A204.1 (cell line): ENCODE measurements at regions not wholly inside any gene's neighbourhood (a gene's known extent, or its start where the extent isn't known, plus 50 kb on each side); places are given as distances from the start of the nearest gene placed in this dataset.
"Not testable (repeated sequence)": the region's sequence is repeated elsewhere in the genome, so short reads cannot be mapped to it uniquely, and the experiment has no call there.

Source experiments
- FAIRE-seq: peaks from 2 replicates; lab custom pipeline; 2012; peaks lifted over from hg19 to GRCh38; lab: Jason Lieb, UNC

DNA sequence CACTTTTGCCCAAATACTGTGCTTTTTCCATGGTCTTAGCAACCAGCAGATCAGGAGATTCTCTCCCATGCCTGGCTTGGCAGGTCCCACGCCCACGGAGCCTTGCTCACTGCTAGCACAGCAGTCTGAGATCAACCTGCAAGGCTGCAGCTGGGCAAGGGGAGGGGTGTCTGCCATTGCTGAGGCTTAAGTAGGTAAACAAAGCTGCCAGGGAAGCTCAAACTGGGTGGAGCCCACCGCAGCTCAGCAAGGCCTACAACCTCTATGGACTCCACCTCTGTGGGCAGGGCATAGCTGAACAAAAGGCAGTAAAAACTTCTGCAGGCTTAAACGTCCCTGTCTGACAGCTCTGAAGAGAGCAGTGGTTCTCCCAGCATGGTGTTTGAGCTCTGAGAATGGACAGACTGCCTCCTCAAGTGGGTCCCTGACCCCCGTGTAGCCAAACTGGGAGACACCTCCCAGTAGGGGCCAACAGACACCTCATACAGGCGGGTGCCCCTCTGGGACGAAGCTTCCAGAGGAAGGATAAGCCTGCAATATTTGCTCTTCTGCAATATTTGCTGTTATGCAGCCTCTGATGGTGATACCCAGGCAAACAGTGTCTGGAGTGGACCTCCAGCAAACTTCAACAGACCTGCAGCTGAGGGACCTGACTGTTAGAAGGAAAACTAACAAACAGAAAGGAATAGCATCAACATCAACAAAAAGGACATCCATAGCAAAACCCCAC lies 132.8 kb upstream of the STARD13 start:
- not testable (repeated sequence) for FAIRE-seq

DNA sequence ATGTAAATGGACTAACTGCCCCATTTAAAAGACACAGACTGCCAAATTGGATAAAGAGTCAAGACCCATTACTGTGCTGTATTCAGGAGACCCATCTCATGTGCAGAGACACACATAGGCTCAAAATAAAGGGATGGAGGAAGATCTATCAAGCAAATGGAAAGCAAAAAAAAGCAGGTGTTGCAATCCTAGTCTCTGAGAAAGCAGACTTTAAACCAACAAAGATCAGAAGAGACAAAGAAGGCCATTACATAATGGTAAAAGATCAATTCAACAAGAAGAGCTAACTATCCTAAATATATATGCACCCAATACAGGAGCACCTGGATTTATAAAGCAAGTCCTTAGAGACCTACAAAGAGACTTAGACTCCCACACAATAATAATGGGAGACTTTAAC lies 134.6 kb upstream of the STARD13 start:
- FAIRE-seq = not testable (repeated sequence)

DNA sequence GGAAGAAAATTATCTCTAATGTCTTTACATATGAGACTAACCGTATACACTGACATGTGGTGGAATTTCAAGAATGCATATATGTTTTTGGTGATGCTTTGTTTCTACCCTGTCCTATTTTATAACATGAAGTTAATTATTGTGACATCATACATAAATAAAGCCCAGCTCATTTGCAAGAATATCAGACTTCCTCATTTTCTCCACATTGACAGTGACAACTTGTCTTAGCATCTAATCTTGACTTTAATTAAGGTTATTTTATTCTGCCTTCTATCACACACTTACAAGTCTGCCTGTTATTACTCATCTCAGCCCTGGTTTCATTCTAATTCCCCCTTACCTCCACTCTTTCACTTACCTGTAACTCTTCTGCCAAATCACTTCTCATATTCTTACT lies 140.6 kb upstream of the STARD13 start:
- FAIRE-seq = no peak

DNA sequence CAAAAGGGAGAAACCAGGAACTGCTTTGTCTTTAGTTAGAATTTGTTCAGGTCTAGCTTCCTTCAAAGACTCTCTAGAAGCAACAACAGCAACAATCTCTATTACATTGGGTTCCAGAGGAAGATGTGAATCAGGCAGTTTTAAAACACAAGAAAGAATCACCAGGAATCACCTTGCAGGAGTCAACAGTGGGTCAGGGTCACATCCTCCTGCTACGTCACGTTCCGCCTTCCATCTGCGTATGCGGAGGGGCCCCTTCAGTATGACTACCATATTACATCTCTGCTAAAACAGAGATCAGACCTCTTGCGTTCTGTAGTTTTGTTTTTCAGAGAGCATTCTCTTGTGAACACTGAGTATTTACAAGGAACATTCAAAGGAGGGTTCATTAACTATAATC lies 147.8 kb upstream of the STARD13 start:
- FAIRE-seq = no peak

DNA sequence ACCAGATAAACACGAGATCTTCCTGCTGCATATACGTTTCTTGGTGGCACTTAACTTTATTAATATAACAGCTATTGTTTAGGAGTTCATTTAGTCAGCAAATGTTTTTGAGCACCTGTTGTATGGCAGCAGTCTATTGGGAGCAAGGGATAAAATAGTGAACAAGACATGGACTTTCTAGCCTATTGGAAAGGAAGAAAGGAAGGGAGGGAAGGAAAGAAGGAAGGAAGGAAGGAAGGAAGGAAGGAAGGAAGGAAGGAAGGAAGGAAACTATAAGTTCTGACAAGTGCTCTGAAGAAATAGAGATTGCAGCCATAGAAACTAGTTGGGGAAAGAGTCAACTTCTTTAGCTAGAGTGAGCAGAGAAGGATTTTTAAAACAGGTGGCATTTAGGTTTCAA lies 149.1 kb upstream of the STARD13 start:
- no peak for FAIRE-seq

DNA sequence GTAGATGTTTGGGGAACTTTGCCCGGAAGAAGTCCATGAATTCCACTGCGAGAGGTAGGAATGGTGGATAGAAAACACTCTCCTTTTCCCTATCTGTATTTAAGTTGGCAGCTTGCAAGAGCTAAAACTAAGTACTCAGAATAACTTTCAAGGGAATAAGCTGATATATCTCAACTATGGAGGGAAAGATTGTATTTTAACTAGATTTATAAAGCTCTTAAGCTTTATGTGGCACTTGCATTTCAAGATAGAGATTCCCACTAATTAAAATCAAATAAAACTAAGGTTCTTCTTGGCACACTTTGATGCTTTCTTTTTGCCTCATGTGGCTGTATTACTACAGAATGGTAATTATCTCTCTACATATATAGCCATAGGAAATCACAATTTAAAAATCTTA lies 149.7 kb upstream of the STARD13 start:
- no peak for FAIRE-seq

DNA sequence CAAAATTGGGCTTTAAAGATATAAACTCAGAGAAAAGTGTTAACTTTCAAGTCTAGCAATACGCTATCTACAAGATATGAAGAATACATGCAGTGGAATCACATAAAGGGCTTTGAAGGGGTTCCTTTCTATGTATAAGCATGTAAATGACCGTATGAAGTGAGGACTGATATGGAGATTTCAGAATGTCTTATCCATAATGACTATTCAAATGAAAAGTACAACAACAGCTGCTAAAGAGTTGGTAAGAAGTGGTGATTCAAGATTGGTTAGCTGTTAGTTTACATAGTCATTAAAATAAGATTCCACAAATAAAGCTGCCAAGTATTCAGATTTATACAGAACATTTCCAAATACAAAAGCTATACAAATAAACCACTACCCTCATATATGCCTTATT lies 153.4 kb upstream of the STARD13 start:
- no peak for FAIRE-seq

DNA sequence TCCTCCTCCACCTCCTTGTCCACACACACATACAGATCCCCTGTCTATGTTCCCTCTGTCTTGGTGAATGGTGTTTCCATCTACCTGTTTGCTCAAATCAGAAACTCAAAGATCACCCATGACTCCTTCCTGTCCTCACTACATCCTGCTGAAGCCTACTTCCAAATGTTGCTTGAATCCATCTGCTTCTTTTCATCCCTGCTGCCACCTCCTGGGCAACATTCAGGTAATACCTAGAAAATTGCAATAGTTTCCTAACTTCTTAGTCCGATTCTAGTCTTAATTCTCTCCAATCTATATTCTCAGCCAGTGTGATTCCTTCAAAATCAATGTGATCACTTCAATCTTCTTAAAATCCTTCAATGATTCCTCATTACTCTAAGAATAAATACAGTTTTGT lies 155.5 kb upstream of the STARD13 start:
- FAIRE-seq = no peak

DNA sequence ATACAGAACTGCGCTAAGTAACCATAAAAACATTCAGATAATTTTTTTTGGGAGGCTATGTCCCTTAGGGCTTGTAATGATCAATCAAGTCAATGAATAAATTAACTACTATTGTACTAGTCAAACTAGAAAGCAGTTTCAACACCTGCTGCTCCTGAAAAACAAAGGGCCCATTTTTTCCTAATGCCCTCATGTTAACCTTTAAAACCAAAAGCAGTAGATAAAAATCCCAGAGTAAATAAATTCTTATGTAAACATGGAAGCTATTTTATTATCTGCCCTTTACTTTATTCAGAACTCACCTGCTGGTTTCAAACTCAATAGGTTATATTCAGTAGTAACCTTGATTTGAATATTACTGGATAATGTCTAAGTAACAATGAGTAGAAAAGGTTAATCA lies 159.5 kb upstream of the STARD13 start:
- FAIRE-seq = no peak

DNA sequence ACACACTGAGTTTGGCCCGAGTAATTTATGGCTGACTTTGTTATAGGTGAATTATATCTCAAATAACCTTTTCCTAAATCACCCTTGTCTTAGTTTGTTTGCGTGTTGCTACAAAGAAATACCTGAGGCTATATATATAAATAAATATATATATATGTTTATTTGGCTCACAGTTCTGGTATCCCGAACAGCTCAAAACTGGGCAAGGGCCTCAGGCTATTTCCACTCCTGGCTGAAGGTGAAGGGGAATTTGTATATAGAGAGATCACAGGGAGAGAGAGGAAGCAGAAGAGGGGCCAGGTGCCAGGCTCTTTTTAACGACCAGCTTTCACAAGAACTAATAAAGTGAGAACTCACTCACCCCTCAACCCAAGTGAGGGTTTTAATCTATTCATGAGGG lies 159.9 kb upstream of the STARD13 start:
- no peak for FAIRE-seq

DNA sequence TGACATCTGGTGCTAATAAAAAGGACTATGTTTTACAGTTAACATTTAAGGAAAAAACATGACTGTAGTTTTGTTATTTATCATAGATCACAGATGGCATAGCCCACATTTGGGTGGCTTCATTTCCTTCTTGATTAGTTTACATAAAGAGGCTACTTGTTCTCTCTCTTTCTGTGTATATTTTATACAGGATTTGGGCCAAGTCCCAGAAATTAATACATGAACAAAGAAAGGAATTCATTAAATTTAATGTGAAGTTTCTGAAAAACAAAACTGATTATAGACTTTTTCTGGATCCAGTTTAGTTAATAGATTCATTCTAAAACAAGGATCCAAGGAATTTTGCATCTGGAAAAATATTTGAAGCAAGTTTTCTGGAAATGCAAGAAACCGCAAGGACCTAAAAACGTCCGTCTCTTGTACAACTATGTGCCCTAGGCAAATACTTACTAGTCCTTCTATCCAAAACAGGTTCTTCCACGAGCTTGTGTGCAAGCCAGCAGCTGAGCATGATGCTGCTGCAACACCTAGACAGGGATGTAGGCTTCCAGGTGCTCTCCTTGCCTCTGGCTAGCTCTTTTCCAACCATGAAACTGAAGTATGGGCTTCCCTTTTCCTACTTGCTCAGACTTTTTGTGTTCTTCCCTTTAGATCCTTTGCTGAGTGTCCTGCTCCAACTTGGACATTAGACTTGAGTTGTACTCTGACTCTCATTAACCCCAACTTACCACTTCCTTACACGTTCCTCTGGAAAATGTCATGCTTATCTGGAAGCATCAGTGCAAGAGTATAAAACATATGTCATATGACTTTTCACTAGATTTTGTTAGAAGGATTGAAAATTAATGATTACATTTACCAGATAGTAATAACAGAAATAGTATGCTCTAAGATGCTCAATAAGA lies 161.5 kb upstream of the STARD13 start:
- no peak for FAIRE-seq

DNA sequence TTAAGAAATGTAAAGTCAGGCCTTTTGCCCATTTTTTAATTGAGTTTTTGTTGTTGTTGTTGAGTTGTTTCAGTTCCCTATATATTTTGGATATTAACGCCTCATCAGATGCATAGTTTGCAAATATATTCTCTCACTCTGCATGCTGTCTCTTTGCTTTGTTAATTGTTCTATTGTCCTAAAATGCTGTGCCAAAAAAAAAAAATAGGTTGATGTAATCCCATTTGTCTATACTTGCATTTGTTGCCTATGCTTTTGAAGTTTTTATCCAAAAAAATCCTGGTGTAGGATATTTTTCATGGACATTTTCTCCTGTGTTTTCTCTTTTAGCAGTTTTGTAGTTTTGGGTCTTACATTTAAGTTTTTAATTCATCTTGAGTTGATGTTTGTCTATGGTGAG lies 163.3 kb upstream of the STARD13 start:
- FAIRE-seq = no peak

DNA sequence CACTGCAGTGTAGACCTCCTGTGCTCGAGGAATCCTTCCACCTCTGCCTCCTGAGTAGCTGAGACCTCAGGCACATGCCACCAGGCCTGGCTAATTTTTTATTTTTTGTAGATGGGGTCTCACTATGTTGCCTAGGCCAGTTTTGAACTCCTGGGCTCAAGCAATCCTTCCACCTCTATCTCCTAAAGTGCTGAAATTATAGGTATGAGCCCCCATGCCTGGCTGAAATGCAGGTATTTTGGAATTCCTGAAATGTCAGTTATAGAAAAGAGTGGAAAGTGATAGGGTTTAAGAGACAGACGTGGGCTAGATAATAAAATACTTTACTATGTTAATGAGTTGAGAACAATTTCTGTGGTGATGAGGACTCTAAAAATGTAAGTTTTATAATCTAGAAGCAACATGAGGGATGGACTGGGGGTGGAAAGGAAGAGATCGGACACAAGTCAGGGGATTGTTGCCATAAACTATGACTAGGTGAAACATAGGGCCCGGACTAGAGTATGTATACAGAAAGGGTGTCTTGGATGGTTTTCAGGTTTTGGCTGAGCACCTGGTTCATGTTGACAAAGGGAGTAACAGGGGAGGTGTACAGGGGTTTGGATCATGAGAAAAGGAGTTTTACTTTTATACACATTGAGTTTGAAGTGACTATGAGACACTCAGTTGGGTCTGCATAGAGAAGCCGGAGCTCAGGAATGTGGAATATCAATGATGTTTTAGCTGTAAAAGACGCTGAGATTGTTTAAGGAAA lies 165.6 kb upstream of the STARD13 start:
- FAIRE-seq = no peak

DNA sequence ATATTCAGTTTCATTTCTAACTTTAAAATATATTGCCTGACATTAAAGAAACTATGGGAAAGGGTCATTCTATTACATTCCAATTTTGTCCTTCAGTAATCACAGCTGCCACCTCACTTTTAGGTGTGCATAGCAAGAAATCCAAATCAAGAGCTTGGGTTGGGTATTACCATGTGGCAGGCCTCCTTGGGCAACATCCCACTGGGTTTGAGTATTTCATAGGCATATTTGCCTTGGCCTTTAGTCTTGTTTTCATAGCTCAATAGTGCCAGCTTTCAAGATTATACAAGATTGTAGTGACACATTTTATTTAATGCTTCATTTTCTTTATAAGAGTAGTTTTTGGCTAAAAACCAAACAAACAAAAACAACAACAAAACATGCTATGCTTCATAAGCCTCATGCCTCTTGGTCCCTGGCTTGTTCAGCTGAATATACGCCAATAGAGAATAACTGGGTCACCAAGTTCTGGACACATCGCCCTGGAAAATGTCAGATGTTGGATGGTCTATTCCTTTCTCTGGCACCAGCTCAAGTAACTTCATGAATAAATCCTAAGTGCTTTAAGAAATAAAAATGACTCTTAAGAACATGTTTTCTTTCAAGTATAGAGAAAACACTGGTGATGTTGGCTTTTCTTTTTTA lies 167.4 kb upstream of the STARD13 start:
- no peak for FAIRE-seq

DNA sequence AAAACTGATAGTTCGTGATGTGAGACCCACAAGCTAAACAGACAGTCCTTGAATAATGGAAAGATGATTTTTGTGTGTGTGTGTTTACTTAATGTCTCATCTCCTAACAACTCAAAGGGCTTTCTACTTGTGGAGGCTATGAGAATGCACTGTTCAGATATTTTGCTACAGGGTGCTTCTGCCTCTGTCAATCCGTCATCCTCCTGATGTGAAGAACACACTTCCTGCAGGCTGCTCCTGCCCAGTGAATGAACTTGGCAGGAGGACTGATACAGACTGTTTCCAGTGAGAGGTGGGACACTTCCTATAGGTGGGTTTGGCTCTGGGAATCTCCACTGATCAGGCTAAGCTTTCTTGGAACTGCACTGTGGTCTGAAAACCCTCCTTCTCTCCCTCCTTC lies 168.4 kb upstream of the STARD13 start:
- FAIRE-seq = no peak

DNA sequence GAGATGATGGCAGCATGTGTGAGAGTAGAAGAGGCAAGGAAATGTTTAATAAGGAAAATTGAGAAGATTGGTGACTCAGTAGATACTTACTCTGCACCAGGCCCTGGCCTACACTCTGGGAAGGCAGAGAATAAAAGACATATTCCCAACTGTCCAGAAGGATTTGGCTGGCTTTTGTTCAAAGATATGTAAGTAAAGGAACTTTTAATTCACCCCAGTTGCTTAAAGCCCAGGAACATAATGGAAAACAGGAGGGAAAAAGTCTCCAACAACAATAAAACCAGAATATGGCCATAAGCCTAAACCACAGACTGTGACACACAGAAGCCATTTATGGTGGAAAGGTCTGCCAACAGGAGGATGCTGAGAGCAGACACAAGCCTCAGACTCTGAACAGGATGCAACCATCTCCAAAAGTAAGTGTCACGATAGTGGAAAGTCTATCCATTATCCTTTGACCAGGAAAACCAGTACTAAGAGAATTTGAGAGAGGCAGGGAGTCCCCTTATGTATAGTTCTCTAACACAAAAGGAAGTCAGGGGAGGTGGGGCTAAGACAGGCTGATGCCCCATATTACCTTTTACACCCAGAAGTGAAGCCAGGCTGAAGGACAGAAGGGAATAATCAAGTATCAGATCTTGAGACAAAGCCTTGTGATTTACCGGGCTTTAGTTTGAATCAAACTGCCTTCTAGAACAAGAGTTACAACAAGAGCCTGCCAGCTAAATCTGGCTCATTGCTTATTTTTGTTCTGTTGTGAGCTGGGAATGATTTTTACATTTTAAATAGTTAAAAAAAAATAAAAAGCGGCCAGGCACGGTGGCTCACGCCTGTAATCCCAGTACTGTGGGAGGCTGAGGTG lies 169.5 kb upstream of the STARD13 start:
- FAIRE-seq = no peak

DNA sequence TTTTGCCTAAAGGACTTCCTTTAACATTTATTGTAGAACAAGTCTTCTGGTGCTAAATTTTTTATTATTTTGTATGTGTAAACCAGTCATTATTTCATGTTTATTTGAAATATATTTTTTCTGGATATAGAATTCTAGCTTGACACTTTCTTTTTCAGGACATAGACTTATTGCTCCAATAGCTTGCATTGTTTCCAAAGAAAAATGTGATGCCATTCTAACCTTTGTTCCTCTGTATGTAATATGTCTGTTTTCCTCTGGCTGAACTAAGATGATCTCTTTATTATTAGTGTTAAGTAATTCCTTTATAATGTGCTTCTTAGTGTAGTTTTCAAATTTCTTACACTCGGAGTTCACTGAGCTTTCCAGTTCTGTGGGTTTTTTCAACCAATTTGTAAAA lies 174.1 kb upstream of the STARD13 start:
- no peak for FAIRE-seq

DNA sequence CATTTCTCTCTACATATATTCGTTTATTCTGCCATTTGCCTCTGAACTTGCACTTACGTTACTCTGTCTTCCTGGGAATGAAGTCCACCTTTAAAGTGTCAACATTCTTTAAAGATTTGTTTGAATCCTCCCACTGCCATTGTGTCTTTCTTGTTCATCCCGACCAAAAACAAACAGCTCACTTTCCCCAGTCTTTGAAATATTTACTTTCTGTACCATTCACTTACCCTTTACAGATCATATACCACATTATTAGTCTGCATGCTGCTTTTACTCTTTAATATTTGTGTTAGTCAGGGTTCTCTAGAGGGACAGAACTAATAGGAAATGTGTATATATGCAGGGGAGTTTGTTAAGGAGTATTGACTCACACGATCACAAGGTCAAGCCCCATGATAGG lies 176.6 kb upstream of the STARD13 start:
- FAIRE-seq = no peak

DNA sequence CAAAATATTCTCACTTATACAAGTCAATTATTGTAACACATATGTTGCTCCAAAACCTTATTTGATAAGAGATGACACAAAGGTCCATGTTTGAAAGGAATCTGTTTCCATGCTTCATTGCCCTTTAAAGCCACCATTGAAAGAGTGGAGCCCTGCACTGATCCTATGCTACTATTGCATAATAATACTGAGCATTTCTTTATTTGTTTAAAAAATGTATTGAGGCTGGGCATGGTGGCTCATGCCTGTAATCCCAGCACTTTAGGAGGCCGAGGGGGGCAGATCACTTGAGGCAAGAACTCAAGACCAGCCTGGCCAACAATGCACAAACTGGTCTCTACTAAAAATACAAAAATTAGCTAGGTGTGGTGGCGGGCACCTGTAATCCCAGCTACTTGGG lies 178.8 kb upstream of the STARD13 start:
- FAIRE-seq = no peak

DNA sequence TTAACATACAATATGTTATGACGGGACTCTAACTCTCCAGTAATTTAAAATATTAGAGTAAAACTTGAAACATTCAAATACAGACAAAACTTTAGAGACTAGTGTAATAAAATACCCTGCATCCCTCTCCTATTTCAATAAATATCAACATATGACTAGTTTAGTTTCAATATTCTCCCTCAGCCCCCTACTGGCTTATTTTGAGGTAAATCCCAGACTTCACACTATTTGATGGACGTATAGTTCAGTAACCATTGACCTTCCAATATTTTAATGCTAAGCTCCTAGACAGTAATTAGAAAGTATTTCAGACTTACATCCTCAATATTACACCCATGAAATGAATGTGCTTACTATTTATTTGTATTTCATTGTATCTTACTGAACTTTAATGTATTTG lies 180.7 kb upstream of the STARD13 start:
- FAIRE-seq = no peak

DNA sequence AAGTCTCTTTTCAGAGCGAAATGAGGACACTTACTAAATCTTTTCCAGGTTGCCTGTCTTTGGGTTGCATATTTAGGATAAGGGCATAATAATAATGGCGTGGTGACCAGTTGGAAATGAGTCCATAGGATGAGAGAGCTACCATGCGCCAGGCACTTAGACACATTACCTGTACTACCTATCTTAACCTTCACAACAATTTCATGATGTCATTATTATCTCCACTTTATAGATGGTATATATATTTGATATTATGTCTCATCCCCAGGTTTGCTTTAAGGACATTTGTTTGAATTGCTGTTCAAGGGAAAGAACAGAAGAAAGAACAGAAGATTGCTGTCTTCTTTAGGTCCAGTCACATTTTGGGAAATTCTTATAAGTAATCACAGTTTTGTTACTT lies 182.0 kb upstream of the STARD13 start:
- FAIRE-seq = no peak

DNA sequence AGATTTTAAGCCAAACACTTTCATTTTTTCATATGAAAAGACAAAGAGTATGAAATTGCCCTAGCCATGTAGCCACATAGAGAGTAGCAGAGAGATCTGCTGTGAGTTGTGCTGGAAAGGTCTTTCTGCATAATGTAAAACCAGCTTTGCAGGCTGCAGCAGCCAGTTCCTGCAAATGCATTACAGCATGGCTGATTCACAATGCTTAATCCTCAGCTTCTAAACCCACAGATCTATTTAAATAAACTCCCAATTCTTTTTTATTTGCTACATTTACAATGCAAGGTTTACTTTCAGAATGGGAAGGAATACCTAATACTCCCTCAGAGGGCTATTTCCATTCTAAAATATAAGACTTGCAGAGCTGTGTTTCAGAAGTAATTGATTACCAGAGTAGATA lies 185.6 kb upstream of the STARD13 start:
- FAIRE-seq = no peak
